H1 (cell line): ENCODE measurements at regions not wholly inside any gene's neighbourhood (a gene's known extent, or its start where the extent isn't known, plus 50 kb on each side); places are given as distances from the start of the nearest gene placed in this dataset.

Experiments used
- CTCF ChIA-PET: fragments of 300-600 bp; sonication (Branson Sonifier 250); formaldehyde crosslinking; loops from one replicate; lab custom pipeline; 2021; ENCODE audit not compliant: partially characterized antibody; lab: Charles Lee
- POLR2A ChIA-PET: fragments of 300-600 bp; sonication (Branson Sonifier 250); formaldehyde crosslinking; loops from one replicate; lab custom pipeline; 2021; ENCODE audit warnings: inconsistent platforms; ENCODE audit not compliant: partially characterized antibody; lab: Charles Lee
- DNase-seq, 2 experiments: peaks; one replicate each; pipeline versions ENCODE4 v3.0.0 to v3.0.0-alpha.2; 2010 to 2022; ENCODE audit warnings: low spot score in 2 of 2, low read depth in 1 of 2, mixed read lengths in 1 of 2
- FAIRE-seq: peaks from 2 replicates; lab custom pipeline; 2011; peaks lifted over from hg19 to GRCh38; lab: Jason Lieb, UNC
- H2AFZ ChIP-seq: 2 replicates; pipeline ENCODE4 v1.8.1; 2012; ENCODE audit warnings: low read length, inconsistent platforms
- H2AK5ac ChIP-seq: 2 replicates; pipeline ENCODE4 v1.6.1; 2013; ENCODE audit warnings: low read depth, low read length
- H2BK120ac ChIP-seq: replicated peaks from 2 replicates; pipeline ENCODE3; 2013; ENCODE audit warnings: low read depth, low read length, inconsistent platforms
- H2BK12ac ChIP-seq: 2 replicates; pipeline ENCODE4 v1.6.1; 2013; ENCODE audit warnings: low read depth, low read length
- H2BK15ac ChIP-seq: 2 replicates; pipeline ENCODE4 v1.6.1; 2013; ENCODE audit warnings: low read length
- H2BK20ac ChIP-seq: 2 replicates; pipeline ENCODE4 v1.6.1; 2013; ENCODE audit warnings: low read length
- H2BK5ac ChIP-seq: 2 replicates; pipeline ENCODE4 v1.6.1; 2013; ENCODE audit warnings: low read depth, low read length
- H3K14ac ChIP-seq: 2 replicates; pipeline ENCODE4 v1.6.1; 2013; ENCODE audit warnings: inconsistent platforms; ENCODE audit not compliant: insufficient read length
- H3K18ac ChIP-seq: 2 replicates; pipeline ENCODE4 v1.6.1; 2013; ENCODE audit warnings: low read length; ENCODE audit errors: extremely low read depth
- H3K23ac ChIP-seq: 2 replicates; pipeline ENCODE4 v1.6.1; 2013; ENCODE audit warnings: inconsistent platforms; ENCODE audit not compliant: insufficient read length
- H3K23me2 ChIP-seq: 2 replicates; pipeline ENCODE4 v1.6.1; 2013; ENCODE audit warnings: low read depth, low read length
- H3K27ac ChIP-seq: 2 replicates; pipeline ENCODE4 v1.6.1; 2011; ENCODE audit warnings: low read depth, low read length, inconsistent platforms
- H3K27me3 ChIP-seq, 4 experiments: replicated peaks in 1 of 4; 1 replicate in 1 of 4; 2 replicates in 3 of 4; pipeline versions ENCODE4 v1.6.1 to v1.8.1; 2011 to 2013; ENCODE audit warnings: low read length in 3 of 4, mild to moderate bottlenecking in 3 of 4, inconsistent platforms in 2 of 4, mixed read lengths in 2 of 4, moderate library complexity in 1 of 4; ENCODE audit not compliant: control insufficient read depth in 3 of 4, insufficient read depth in 3 of 4; ENCODE audit errors: extremely low read depth in 1 of 4
- H3K36me3 ChIP-seq, 4 experiments: 2 replicates each; pipeline versions ENCODE4 v1.6.1 to v1.8.1; 2011 to 2013; ENCODE audit warnings: mild to moderate bottlenecking in 4 of 4, low read length in 3 of 4, moderate library complexity in 2 of 4, control low read depth in 1 of 4, inconsistent platforms in 1 of 4; ENCODE audit not compliant: insufficient read depth in 4 of 4, control insufficient read depth in 2 of 4
- H3K4ac ChIP-seq: replicated peaks from 2 replicates; pipeline ENCODE3; 2013; ENCODE audit warnings: low read length, low read depth, mixed read lengths, inconsistent platforms; ENCODE audit not compliant: insufficient read length
- H3K4me1 ChIP-seq, 4 experiments: replicated peaks in 1 of 4; 1 replicate in 1 of 4; 2 replicates in 3 of 4; pipeline versions ENCODE4 v1.6.1 to v1.8.1; 2011 to 2013; ENCODE audit warnings: low read length in 3 of 4, inconsistent platforms in 2 of 4, mixed read lengths in 1 of 4; ENCODE audit not compliant: insufficient read depth in 4 of 4, control insufficient read depth in 3 of 4
- H3K4me2 ChIP-seq, 2 experiments: 2 replicates each; pipeline versions ENCODE4 v1.6.1 to v1.8.1; 2011 to 2013; ENCODE audit warnings: low read depth in 2 of 2, low read length in 2 of 2, control low read depth in 1 of 2, inconsistent platforms in 1 of 2, mild to moderate bottlenecking in 1 of 2; ENCODE audit not compliant: insufficient read depth in 1 of 2
- H3K4me3 ChIP-seq, 4 experiments: fragments of 200-600, 300-600 bp in 1 of 4; sonication (generic), shearing (Covaris generic), sonication (Bioruptor Twin) in 1 of 4; 2 replicates each; pipeline versions ENCODE4 v1.5.1 to v1.8.1; 2011 to 2016; ENCODE audit warnings: low read length in 4 of 4, low read depth in 3 of 4, control low read depth in 2 of 4, inconsistent platforms in 2 of 4, mild to moderate bottlenecking in 2 of 4, mixed read lengths in 1 of 4, moderate library complexity in 1 of 4; ENCODE audit not compliant: insufficient read depth in 2 of 4; ENCODE audit errors: extremely low read depth in 1 of 4
- H3K56ac ChIP-seq: replicated peaks from 2 replicates; pipeline ENCODE3; 2013; ENCODE audit warnings: low read depth, mild to moderate bottlenecking, mixed read lengths, low read length, inconsistent platforms; ENCODE audit not compliant: insufficient read length
- H3K79me1 ChIP-seq: 2 replicates; pipeline ENCODE4 v1.6.1; 2013; ENCODE audit warnings: low read depth, low read length, control low read depth
- H3K79me2 ChIP-seq, 2 experiments: 2 replicates each; pipeline versions ENCODE4 v1.6.1 to v1.8.1; 2012 to 2013; ENCODE audit warnings: low read length in 2 of 2, mild to moderate bottlenecking in 2 of 2, inconsistent platforms in 1 of 2; ENCODE audit not compliant: insufficient read depth in 2 of 2, control insufficient read depth in 1 of 2
- H3K9ac ChIP-seq, 4 experiments: replicated peaks in 1 of 4; 1 replicate in 1 of 4; 2 replicates in 3 of 4; pipeline versions ENCODE4 v1.6.1 to v1.8.1; 2011 to 2013; ENCODE audit warnings: low read depth in 3 of 4, low read length in 3 of 4, control low read depth in 2 of 4, mild to moderate bottlenecking in 2 of 4, moderate library complexity in 2 of 4, inconsistent platforms in 1 of 4; ENCODE audit errors: extremely low read depth in 1 of 4
- H3K9me3 ChIP-seq, 2 experiments: 2 replicates each; pipeline versions ENCODE4 v1.6.1 to v1.8.1; 2012 to 2013; ENCODE audit warnings: mild to moderate bottlenecking in 2 of 2, moderate library complexity in 2 of 2, control low read depth in 1 of 2, inconsistent platforms in 1 of 2, low read depth in 1 of 2, low read length in 1 of 2, mixed read lengths in 1 of 2; ENCODE audit not compliant: insufficient read depth in 2 of 2
- H4K20me1 ChIP-seq, 2 experiments: replicated peaks in 1 of 2; 2 replicates each; pipeline versions ENCODE3 to v1.8.1; 2011 to 2013; ENCODE audit warnings: inconsistent platforms in 2 of 2, low read length in 2 of 2, mild to moderate bottlenecking in 1 of 2; ENCODE audit not compliant: insufficient read depth in 2 of 2, control insufficient read depth in 1 of 2
- H4K5ac ChIP-seq: 2 replicates; pipeline ENCODE4 v1.6.1; 2013; ENCODE audit warnings: low read length, low read depth, mixed read lengths, inconsistent platforms; ENCODE audit not compliant: insufficient read length
- H4K8ac ChIP-seq: 2 replicates; pipeline ENCODE4 v1.8.0; 2013; ENCODE audit warnings: mild to moderate bottlenecking, moderate library complexity, low read length, inconsistent platforms; ENCODE audit not compliant: insufficient read depth; ENCODE audit errors: extremely low read depth
- H4K91ac ChIP-seq: replicated peaks from 2 replicates; pipeline ENCODE3; 2013; ENCODE audit warnings: low read length, mixed read lengths, inconsistent platforms; ENCODE audit not compliant: insufficient read length
- SP1 ChIP-seq: IDR thresholded peaks from 2 replicates; pipeline ENCODE4 v1.6.1; 2011; ENCODE audit warnings: low read depth, low read length
- WGBS, 2 experiments: shearing (Covaris generic) in 1 of 2; methylation state at CpG; one replicate each; pipeline versions ENCODE4 v1.1.6 to v1.1.7; 2013 to 2015; ENCODE audit warnings: low lambda C conversion rate in 2 of 2, mixed read lengths in 2 of 2, inconsistent platforms in 1 of 2, low coverage in 1 of 2, missing lambda C conversion rate in 1 of 2; ENCODE audit not compliant: insufficient replicate concordance in 2 of 2, insufficient coverage in 1 of 2, insufficient read length in 1 of 2; ENCODE audit errors: extremely low coverage in 1 of 2, missing lambda C conversion rate in 1 of 2; 5-methylcytosine and 5-hydroxymethylcytosine counted together

DNA sequence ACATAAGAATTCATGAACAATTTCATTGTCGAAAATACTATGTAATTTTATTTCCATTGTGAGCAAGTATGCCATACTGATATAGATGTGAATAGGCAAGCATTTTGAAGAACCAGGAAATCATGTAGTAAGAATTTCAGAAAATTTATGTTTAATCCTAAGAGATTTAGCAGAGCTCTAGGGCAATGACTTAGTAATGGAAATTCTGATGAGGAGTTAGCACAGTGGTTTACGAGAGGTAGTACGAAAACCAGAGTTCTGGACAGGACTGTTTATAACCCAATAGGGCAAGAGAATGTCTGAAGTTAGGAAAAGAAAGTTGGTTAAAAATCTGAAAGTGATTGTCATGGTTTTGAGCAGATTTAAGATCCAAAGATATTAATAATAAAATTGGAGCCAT is 439.6 kb upstream of the DEPDC1 start:
- no peak overlapping the region for H3K18ac ChIP-seq
- no peak overlapping the region for H3K4me3 ChIP-seq
- FAIRE-seq (no peak), DNase-seq (no peak)
- H3K23ac ChIP-seq, result no peak overlapping the region
- H4K91ac ChIP-seq, result no peak overlapping the region
- H3K9ac ChIP-seq, result no peak overlapping the region
- H3K27ac ChIP-seq, result no peak overlapping the region
- no peaks in the 10 kb centered on the region for H3K23me2 ChIP-seq
- H2BK15ac ChIP-seq, result no peak overlapping the region
- no peaks in the 10 kb centered on the region for H3K36me3 ChIP-seq
- TF ChIP-seq SP1, result no peak
- no peak overlapping the region for H3K4me2 ChIP-seq
- 0 out of 7 replicates have a peak, but pooled peaks cover 0 to 3% (median 0%) of the 10 kb centered on the region in 4 experiments for H3K4me1 ChIP-seq
- no peaks in the 10 kb centered on the region for H3K9me3 ChIP-seq
- CTCF ChIA-PET, result no interaction called here
- H3K4ac ChIP-seq, result no peak overlapping the region
- no peak overlapping the region for H2BK120ac ChIP-seq
- 92% methylated on average over 3 of the region's 3 CpGs; no CpG with 5 or more reads in 1 of the 2 experiments for WGBS, 2 experiments
- POLR2A ChIA-PET, result no interaction called here
- no peaks in the 10 kb centered on the region for H3K79me1 ChIP-seq
- H4K20me1 ChIP-seq, result no peaks in the 10 kb centered on the region
- no peak overlapping the region for H2BK20ac ChIP-seq
- H2AK5ac ChIP-seq, result no peak overlapping the region
- no peak overlapping the region for H4K8ac ChIP-seq
- no peak overlapping the region for H3K14ac ChIP-seq
- H3K56ac ChIP-seq, result no peak overlapping the region
- no peak overlapping the region for H4K5ac ChIP-seq
- H3K79me2 ChIP-seq, result no peaks in the 10 kb centered on the region
- no peak overlapping the region for H2BK5ac ChIP-seq
- H3K27me3 ChIP-seq, result no peaks in the 10 kb centered on the region
- no peak overlapping the region for H2AFZ ChIP-seq
- H2BK12ac ChIP-seq, result no peak overlapping the region
